ENCODE measurements at regions not wholly inside any gene's neighbourhood (a gene's known extent, or its start where the extent isn't known, plus 50 kb on each side); places are given as distances from the start of the nearest gene placed in this dataset.

GRCh38 chr3:170738766-170739165 lies 131.2 kb downstream of the RPL22L1 start:
- no peak for TF ChIP-seq CTCF (IDR thresholded peaks at IDR 0.05)
- TF ChIP-seq POLR2A (IDR thresholded peaks at IDR 0.05): no peak

Measured in vagina (tissue), 2 donors.